GM12872 (cell line): ENCODE measurements at regions not wholly inside any gene's neighbourhood (a gene's known extent, or its start where the extent isn't known, plus 50 kb on each side); places are given as distances from the start of the nearest gene placed in this dataset.

Experiments
- CTCF ChIP-seq: IDR thresholded peaks from 3 replicates; pipeline ENCODE4 v1.5.1; 2011; ENCODE audit warnings: low read depth, mild to moderate bottlenecking, low read length, moderate library complexity; ENCODE audit not compliant: insufficient read depth

GRCh38 chr9:113774963-113775362 is 101.1 kb upstream of the ZNF618 start:
- no peak for TF ChIP-seq CTCF

- no peak for TF ChIP-seq CTCF
Observed at GRCh38 chr9:113775749-113776148, 100.4 kb upstream of the ZNF618 start.

DNA sequence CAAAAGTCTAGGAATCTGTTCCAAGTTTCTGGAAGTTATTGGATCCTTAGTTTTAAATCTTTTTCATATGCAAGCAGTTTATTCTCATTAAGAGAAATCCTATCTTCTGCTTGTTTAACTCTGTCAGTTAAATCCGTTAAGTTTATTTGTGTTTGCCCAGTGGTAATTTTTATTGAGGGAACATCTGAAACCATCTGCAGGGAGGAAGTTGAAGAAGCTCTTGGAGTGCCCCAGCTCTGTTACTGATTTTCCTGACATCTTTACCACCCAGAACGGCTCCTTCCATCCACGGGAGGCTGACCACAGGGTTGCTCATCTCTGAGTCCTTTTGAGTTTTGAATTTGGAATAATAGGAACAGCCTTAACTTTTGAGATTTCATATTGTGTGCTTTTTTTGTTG is 99.9 kb upstream of the ZNF618 start:
- no peak for TF ChIP-seq CTCF

DNA sequence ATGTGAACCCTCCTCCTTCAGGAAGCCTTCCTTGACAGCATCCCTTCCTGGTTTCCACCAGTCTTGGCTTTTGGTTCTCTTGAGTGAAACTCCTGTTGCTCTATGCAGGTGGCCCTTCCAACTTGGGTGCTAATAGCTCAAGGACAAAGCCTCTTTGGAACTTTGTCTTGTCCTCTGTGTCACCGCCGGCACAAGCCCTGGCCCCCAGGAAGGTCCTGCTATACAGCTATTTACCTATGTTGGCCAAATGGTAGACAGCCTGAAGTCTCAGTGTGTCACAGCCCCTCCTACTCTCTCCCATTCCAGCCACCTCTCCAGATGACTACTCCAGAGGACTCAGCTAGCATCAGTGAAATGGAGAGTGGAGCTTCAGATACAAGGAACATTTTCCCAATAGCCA is 94.7 kb upstream of the ZNF618 start:
- no peak for TF ChIP-seq CTCF

- TF ChIP-seq CTCF = no peak
Observed at GRCh38 chr9:113781896-113782295, 94.2 kb upstream of the ZNF618 start.

- no peak for TF ChIP-seq CTCF
Observed at GRCh38 chr9:113783475-113783874, 92.6 kb upstream of the ZNF618 start.

- TF ChIP-seq CTCF = no peak
Observed at GRCh38 chr9:113785334-113785733, 90.8 kb upstream of the ZNF618 start.

- TF ChIP-seq CTCF = no peak
Observed at GRCh38 chr9:113786071-113786470, 90.0 kb upstream of the ZNF618 start.
